IMR-90 (cell line): ENCODE measurements at regions not wholly inside any gene's neighbourhood (a gene's known extent, or its start where the extent isn't known, plus 50 kb on each side); places are given as distances from the start of the nearest gene placed in this dataset.

Source experiments
- BHLHE40 ChIP-seq: fragments of 150-350 bp; IDR thresholded peaks from 2 replicates; pipeline ENCODE4 v1.6.1; 2016; ENCODE audit warnings: mild to moderate bottlenecking, low read depth, low read length
- CEBPB ChIP-seq: IDR thresholded peaks from 2 replicates; pipeline ENCODE4 v1.6.1; 2012; ENCODE audit warnings: low read depth, low read length, improper control_type of control experiment
- FOS ChIP-seq: fragments of 150-350 bp; IDR thresholded peaks from 2 replicates; pipeline ENCODE4 v1.6.1; 2016; ENCODE audit warnings: low read depth, low read length
- MAFK ChIP-seq: IDR thresholded peaks from 2 replicates; pipeline ENCODE4 v1.6.1; 2012; ENCODE audit warnings: low read depth, low read length, improper control_type of control experiment
- MAZ ChIP-seq: IDR thresholded peaks from 2 replicates; pipeline ENCODE4 v1.6.1; 2012; ENCODE audit warnings: low read depth, mild to moderate bottlenecking, low read length, improper control_type of control experiment, moderate library complexity, borderline replicate concordance
- MXI1 ChIP-seq: IDR thresholded peaks from 2 replicates; pipeline ENCODE4 v1.6.1; 2012; ENCODE audit warnings: low read depth, mild to moderate bottlenecking, low read length, moderate library complexity, borderline replicate concordance
- POLR2A ChIP-seq: IDR thresholded peaks from 2 replicates; pipeline ENCODE4 v1.6.1; 2012; ENCODE audit warnings: mild to moderate bottlenecking, low read depth, low read length
- RAD21 ChIP-seq: IDR thresholded peaks from 2 replicates; pipeline ENCODE4 v1.6.1; 2012; ENCODE audit warnings: low read length, improper control_type of control experiment
- TF ChIP-seq, protein P1 (sequence below): fragments of 150-350 bp; IDR thresholded peaks from 2 replicates; pipeline ENCODE4 v1.6.1; 2016; ENCODE audit warnings: low read depth, mild to moderate bottlenecking, low read length, moderate library complexity, borderline replicate concordance
- TF ChIP-seq, protein P2 (sequence below): conservative IDR thresholded peaks from 2 replicates; pipeline ENCODE4 v1.5.1; 2012; ENCODE audit warnings: mild to moderate bottlenecking, low read depth, low read length, improper control_type of control experiment
- TF ChIP-seq, protein P3 (sequence below): fragments of 150-350 bp; IDR thresholded peaks from 2 replicates; pipeline ENCODE4 v1.6.1; 2017; ENCODE audit warnings: mild to moderate bottlenecking, antibody characterized with exemption, low read length, low read depth

DNA sequence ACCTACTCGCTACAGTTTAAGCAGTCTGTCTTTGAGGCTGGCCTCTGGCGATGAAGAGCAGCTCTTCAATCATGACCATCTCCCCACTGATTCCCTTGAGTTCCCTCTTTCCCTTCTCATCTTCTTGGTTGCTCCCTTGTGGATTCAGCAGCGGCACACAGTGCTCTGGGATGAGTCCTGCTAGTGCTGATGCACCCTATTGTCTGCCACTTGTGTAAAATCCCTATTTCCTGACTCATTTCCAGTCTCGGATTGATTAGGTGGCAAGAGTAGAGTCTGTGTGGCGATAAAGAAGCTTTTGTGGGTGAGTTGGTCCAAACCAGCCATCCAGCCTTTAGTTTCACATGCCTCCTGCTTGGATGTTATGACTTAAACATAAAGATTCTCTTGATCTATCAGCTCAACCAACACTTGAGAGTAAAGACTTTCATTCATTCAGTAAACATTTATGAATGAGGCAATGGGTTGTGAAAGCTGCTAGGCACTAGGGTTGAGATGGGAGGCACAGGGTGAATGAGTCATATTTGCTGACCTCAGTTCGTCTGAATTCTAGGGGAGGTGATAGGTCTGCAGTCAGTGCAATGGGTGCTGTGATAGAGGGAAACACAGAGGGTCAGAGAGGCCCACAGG is 219.4 kb upstream of the RAG2 start:
- TF ChIP-seq, protein P1, sequence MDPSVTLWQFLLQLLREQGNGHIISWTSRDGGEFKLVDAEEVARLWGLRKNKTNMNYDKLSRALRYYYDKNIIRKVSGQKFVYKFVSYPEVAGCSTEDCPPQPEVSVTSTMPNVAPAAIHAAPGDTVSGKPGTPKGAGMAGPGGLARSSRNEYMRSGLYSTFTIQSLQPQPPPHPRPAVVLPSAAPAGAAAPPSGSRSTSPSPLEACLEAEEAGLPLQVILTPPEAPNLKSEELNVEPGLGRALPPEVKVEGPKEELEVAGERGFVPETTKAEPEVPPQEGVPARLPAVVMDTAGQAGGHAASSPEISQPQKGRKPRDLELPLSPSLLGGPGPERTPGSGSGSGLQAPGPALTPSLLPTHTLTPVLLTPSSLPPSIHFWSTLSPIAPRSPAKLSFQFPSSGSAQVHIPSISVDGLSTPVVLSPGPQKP = no peak
- TF ChIP-seq, protein P2, sequence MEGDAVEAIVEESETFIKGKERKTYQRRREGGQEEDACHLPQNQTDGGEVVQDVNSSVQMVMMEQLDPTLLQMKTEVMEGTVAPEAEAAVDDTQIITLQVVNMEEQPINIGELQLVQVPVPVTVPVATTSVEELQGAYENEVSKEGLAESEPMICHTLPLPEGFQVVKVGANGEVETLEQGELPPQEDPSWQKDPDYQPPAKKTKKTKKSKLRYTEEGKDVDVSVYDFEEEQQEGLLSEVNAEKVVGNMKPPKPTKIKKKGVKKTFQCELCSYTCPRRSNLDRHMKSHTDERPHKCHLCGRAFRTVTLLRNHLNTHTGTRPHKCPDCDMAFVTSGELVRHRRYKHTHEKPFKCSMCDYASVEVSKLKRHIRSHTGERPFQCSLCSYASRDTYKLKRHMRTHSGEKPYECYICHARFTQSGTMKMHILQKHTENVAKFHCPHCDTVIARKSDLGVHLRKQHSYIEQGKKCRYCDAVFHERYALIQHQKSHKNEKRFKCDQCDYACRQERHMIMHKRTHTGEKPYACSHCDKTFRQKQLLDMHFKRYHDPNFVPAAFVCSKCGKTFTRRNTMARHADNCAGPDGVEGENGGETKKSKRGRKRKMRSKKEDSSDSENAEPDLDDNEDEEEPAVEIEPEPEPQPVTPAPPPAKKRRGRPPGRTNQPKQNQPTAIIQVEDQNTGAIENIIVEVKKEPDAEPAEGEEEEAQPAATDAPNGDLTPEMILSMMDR = no peak
- TF ChIP-seq BHLHE40 (no peak), MAZ (no peak), RAD21 (no peak), CEBPB (no peak), FOS (no peak), POLR2A (no peak), MAFK (no peak), MXI1 (no peak)
- TF ChIP-seq, protein P3, sequence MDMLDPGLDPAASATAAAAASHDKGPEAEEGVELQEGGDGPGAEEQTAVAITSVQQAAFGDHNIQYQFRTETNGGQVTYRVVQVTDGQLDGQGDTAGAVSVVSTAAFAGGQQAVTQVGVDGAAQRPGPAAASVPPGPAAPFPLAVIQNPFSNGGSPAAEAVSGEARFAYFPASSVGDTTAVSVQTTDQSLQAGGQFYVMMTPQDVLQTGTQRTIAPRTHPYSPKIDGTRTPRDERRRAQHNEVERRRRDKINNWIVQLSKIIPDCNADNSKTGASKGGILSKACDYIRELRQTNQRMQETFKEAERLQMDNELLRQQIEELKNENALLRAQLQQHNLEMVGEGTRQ = no peak
